GM12878 (cell line): ENCODE measurements at regions not wholly inside any gene's neighbourhood (a gene's known extent, or its start where the extent isn't known, plus 50 kb on each side); places are given as distances from the start of the nearest gene placed in this dataset.

Experiments
- ATAC-seq: fragments of 200-7000 bp; cut with Tn5 transposase; 3 replicates; pipeline ENCODE4 v1.9.1; 2020; ENCODE audit warnings: mild to moderate bottlenecking, moderate library complexity
- BruUV-seq: library from RNA; stranded (reverse); fragments of 400-500 nt; replicated peaks from 2 replicates; lab custom pipeline; 2021; lab: Mats Ljungman, UMichigan
- CTCF ChIA-PET: fragments of 300-600 bp; sonication (Branson Sonifier 250); formaldehyde crosslinking; extraction: SDS; loops from one replicate; lab custom pipeline; 2021; ENCODE audit warnings: inconsistent platforms; lab: Yijun Ruan, JAX
- POLR2A ChIA-PET: fragments of 350-600 bp; formaldehyde crosslinking; extraction: SDS; loops from one replicate; lab custom pipeline; 2021; ENCODE audit warnings: inconsistent platforms; lab: Charles Lee
- RAD21 ChIA-PET: fragments of 300-600 bp; sonication (Branson Sonifier 250); formaldehyde crosslinking; loops from one replicate; lab custom pipeline; 2023; ENCODE audit warnings: antibody characterized with exemption; ENCODE audit not compliant: unreplicated experiment; lab: Charles Lee
- SMC1A ChIA-PET: fragments of 300-600 bp; sonication (Branson Sonifier 250); formaldehyde crosslinking; loops from one replicate; lab custom pipeline; 2023; ENCODE audit not compliant: unreplicated experiment, uncharacterized antibody; lab: Charles Lee
- DNase-seq: peaks from one replicate; pipeline ENCODE4 v3.0.0-alpha.2; 2011; ENCODE audit warnings: low read depth, low spot score
- FAIRE-seq: peaks from 3 replicates; lab custom pipeline; 2011; peaks lifted over from hg19 to GRCh38; lab: Jason Lieb, UNC
- H2AFZ ChIP-seq: 2 replicates; pipeline ENCODE4 v1.6.0; 2011; ENCODE audit warnings: low read depth, low read length, control low read depth; ENCODE audit not compliant: control insufficient read depth
- H3K27ac ChIP-seq: 2 replicates; pipeline ENCODE4 v1.5.1; 2011; ENCODE audit warnings: control low read depth; ENCODE audit not compliant: control insufficient read depth, insufficient read depth
- H3K27me3 ChIP-seq, 2 experiments: replicated peaks in 1 of 2; 2 replicates each; pipeline versions ENCODE4 v1.6.0 to v1.6.1; 2011; ENCODE audit warnings: low read length in 1 of 2; ENCODE audit not compliant: control insufficient read depth in 2 of 2, insufficient read depth in 2 of 2
- H3K36me3 ChIP-seq, 2 experiments: 2 replicates each; pipeline ENCODE4 v1.5.1; 2011; ENCODE audit warnings: low read length in 1 of 2; ENCODE audit not compliant: control insufficient read depth in 2 of 2, insufficient read depth in 2 of 2
- H3K4me1 ChIP-seq: 2 replicates; pipeline ENCODE4 v1.6.1; 2011; ENCODE audit warnings: mild to moderate bottlenecking, low read length, moderate library complexity, mixed read lengths; ENCODE audit not compliant: control insufficient read depth, insufficient read depth
- H3K4me2 ChIP-seq: 2 replicates; pipeline ENCODE4 v1.6.0; 2011; ENCODE audit warnings: control low read depth; ENCODE audit not compliant: control insufficient read depth, insufficient read depth
- H3K4me3 ChIP-seq: fragments of 200-600 bp; sonication (generic); 2 replicates; pipeline ENCODE4 v1.5.1; 2016
- H3K79me2 ChIP-seq: 2 replicates; pipeline ENCODE4 v1.6.0; 2011; ENCODE audit warnings: low read length; ENCODE audit not compliant: control insufficient read depth, insufficient read depth
- H3K9ac ChIP-seq: 2 replicates; pipeline ENCODE4 v1.8.0; 2011; ENCODE audit warnings: low read length, control low read depth, mixed read lengths; ENCODE audit not compliant: control insufficient read depth, insufficient read depth
- H3K9me3 ChIP-seq: replicated peaks from 3 replicates; pipeline ENCODE4 v1.5.1; 2011; ENCODE audit warnings: mild to moderate bottlenecking, low read length; ENCODE audit not compliant: control insufficient read depth, insufficient read depth
- H4K20me1 ChIP-seq: 2 replicates; pipeline ENCODE4 v1.6.0; 2011; ENCODE audit not compliant: control insufficient read depth, insufficient read depth
- BCL3 ChIP-seq: IDR thresholded peaks from 2 replicates; pipeline ENCODE4 v1.6.1; 2011; ENCODE audit warnings: borderline replicate concordance, low read depth, mild to moderate bottlenecking, moderate library complexity, low read length; ENCODE audit not compliant: insufficient read depth, poor library complexity, severe bottlenecking
- ELK1 ChIP-seq: IDR thresholded peaks from 2 replicates; pipeline ENCODE4 v1.6.1; 2012; ENCODE audit warnings: low read depth, low read length, improper control_type of control experiment
- HDGF ChIP-seq: fragments of 450-650 bp; IDR thresholded peaks from 2 replicates; pipeline ENCODE4 v1.6.1; 2016; ENCODE audit warnings: antibody characterized with exemption
- MXI1 ChIP-seq: fragments of 150-350 bp; IDR thresholded peaks from 2 replicates; pipeline ENCODE4 v1.6.1; 2011; ENCODE audit warnings: low read depth, mild to moderate bottlenecking, inconsistent platforms, low read length, improper control_type of control experiment
- MYC ChIP-seq: IDR thresholded peaks from 2 replicates; pipeline ENCODE4 v1.6.1; 2011; ENCODE audit warnings: mild to moderate bottlenecking, low read length, moderate library complexity, inconsistent platforms; ENCODE audit not compliant: insufficient read depth, insufficient replicate concordance, insufficient read length, severe bottlenecking
- PAX5 ChIP-seq: IDR thresholded peaks from 2 replicates; pipeline ENCODE4 v1.6.1; 2011; ENCODE audit warnings: low read depth, low read length, borderline replicate concordance
- PBX3 ChIP-seq: IDR thresholded peaks from 2 replicates; pipeline ENCODE4 v1.6.1; 2011; ENCODE audit warnings: mild to moderate bottlenecking, low read depth, low read length, moderate library complexity; ENCODE audit not compliant: insufficient replicate concordance
- PKNOX1 ChIP-seq: fragments of 450-650 bp; IDR thresholded peaks from 2 replicates; pipeline ENCODE4 v1.6.1; 2016; ENCODE audit warnings: mild to moderate bottlenecking
- ZNF24 ChIP-seq: fragments of 450-650 bp; IDR thresholded peaks from 2 replicates; pipeline ENCODE4 v1.6.1; 2017; ENCODE audit warnings: antibody characterized with exemption, mild to moderate bottlenecking
- ZNF274 ChIP-seq: IDR thresholded peaks from one replicate; pipeline ENCODE4 v1.8.0; 2011; ENCODE audit not compliant: insufficient read length, insufficient read depth
- WGBS: methylation state at CpG from one replicate; pipeline ENCODE4 v1.1.6; 2016; ENCODE audit warnings: low lambda C conversion rate; ENCODE audit not compliant: insufficient replicate concordance, insufficient coverage; ENCODE audit errors: missing lambda C conversion rate; 5-methylcytosine and 5-hydroxymethylcytosine counted together
- in situ Hi-C: fragments of 300-500 bp; cut with MboI; formaldehyde crosslinking; loops from 9 replicates; pipeline ENCODE4 v1.14.3; 2018; ENCODE audit warnings: mixed read lengths
- intact Hi-C: fragments of 100-400 bp; cut with micrococcal nuclease; formaldehyde crosslinking; loops from one replicate; pipeline ENCODE4 v1.14.2; 2022; ENCODE audit not compliant: unreplicated experiment

- WGBS, result 25% methylated on average over 2 of the region's 2 CpGs
- POLR2A ChIA-PET, result no interaction called here
- Histone ChIP-seq H3K9me3 (no peaks in the 10 kb centered on the region), H3K36me3 (no peaks in the 10 kb centered on the region), H3K79me2 (no peaks in the 10 kb centered on the region), H3K4me3 (no peak overlapping the region), H2AFZ (no peak overlapping the region), H3K9ac (no peak overlapping the region), H4K20me1 (no peaks in the 10 kb centered on the region), H3K27ac (no peak overlapping the region), H3K4me1 (no peaks in the 10 kb centered on the region), H3K27me3 (no peaks in the 10 kb centered on the region), H3K4me2 (no peak overlapping the region)
- no peak for TF ChIP-seq PBX3
- TF ChIP-seq ELK1, result no peak
- TF ChIP-seq PAX5, result no peak
- TF ChIP-seq ZNF274, result no peak
- no TSS peak for BruUV-seq
- RAD21 ChIA-PET, result no interaction called here
- FAIRE-seq (no peak), DNase-seq (no peak), ATAC-seq (no peak)
- in situ Hi-C loops, result no loop called here
- intact Hi-C loops, result no loop called here
- SMC1A ChIA-PET, result no interaction called here
- CTCF ChIA-PET, result no interaction called here
These were observed 478.1 kb upstream of the CDH9 start for GRCh38 chr5:27516437-27516836.

GRCh38 chr5:27511061-27511460, 472.7 kb upstream of the CDH9 start:
- Histone ChIP-seq H3K4me2 (no peak overlapping the region), H3K9me3 (no peaks in the 10 kb centered on the region), H4K20me1 (no peaks in the 10 kb centered on the region), H3K4me1 (no peaks in the 10 kb centered on the region), H3K27ac (no peak overlapping the region), H3K79me2 (no peaks in the 10 kb centered on the region), H3K9ac (no peak overlapping the region), H3K4me3 (no peak overlapping the region), H3K36me3 (no peaks in the 10 kb centered on the region), H3K27me3 (no peaks in the 10 kb centered on the region), H2AFZ (no peak overlapping the region)
- intact Hi-C loops, result no loop called here
- in situ Hi-C loops, result no loop called here
- ChIA-PET SMC1A (no interaction called here), RAD21 (no interaction called here), CTCF (no interaction called here), POLR2A (no interaction called here)
- no TSS peak for BruUV-seq
- DNase-seq, result no peak
- 14% methylated on average over 3 of the region's 3 CpGs for WGBS
- ATAC-seq, result no peak
- no peak for FAIRE-seq
- no peak for TF ChIP-seq MXI1
- no peak for TF ChIP-seq MYC
- no peak for TF ChIP-seq HDGF
- TF ChIP-seq ZNF24, result no peak
- no peak for TF ChIP-seq BCL3
- no peak for TF ChIP-seq PKNOX1
